SK-N-SH (cell line): ENCODE measurements at regions not wholly inside any gene's neighbourhood (a gene's known extent, or its start where the extent isn't known, plus 50 kb on each side); places are given as distances from the start of the nearest gene placed in this dataset.

Experiments
- CTCF ChIA-PET: fragments of 300-600, 350-600 bp; formaldehyde crosslinking; extraction: SDS; loops from one replicate; lab custom pipeline; 2021; lab: Yijun Ruan, JAX
- POLR2A ChIA-PET: fragments of 350-600 bp; sonication (Branson Sonifier 250); formaldehyde crosslinking; extraction: SDS; loops from one replicate; lab custom pipeline; 2020; ENCODE audit warnings: antibody characterized with exemption, inconsistent platforms; lab: Yijun Ruan, JAX
- DNase-seq: peaks from one replicate; pipeline ENCODE4 v3.0.0; 2012
- H2AFZ ChIP-seq: fragments of 200-600 bp; sonication (generic); 2 replicates; pipeline ENCODE4 v1.8.1; 2016; ENCODE audit warnings: antibody characterized with exemption, mild to moderate bottlenecking, low read depth
- H3F3A ChIP-seq: fragments of 200-600 bp; sonication (generic); replicated peaks from 2 replicates; pipeline ENCODE3; 2016; ENCODE audit warnings: antibody characterized with exemption, mild to moderate bottlenecking; ENCODE audit not compliant: insufficient read depth
- H3K27ac ChIP-seq, 2 experiments: fragments of 200-500 bp in 1 of 2; fragments of 200-600 bp in 1 of 2; sonication (Bioruptor generic) in 1 of 2; sonication (generic), shearing (Covaris generic) in 1 of 2; 2 replicates each; pipeline versions ENCODE4 v1.5.1 to v1.6.1; 2014 to 2016; ENCODE audit warnings: low read depth in 2 of 2, inconsistent platforms in 1 of 2, low read length in 1 of 2, mild to moderate bottlenecking in 1 of 2, mixed read lengths in 1 of 2
- H3K27me3 ChIP-seq: fragments of 200-600 bp; sonication (generic), shearing (Covaris generic); 2 replicates; pipeline ENCODE4 v1.6.1; 2016; ENCODE audit warnings: mixed run types; ENCODE audit not compliant: insufficient read depth
- H3K36me3 ChIP-seq, 2 experiments: fragments of 200-500 bp in 1 of 2; fragments of 200-600 bp in 1 of 2; sonication (Bioruptor generic) in 1 of 2; sonication (generic) in 1 of 2; replicated peaks in 1 of 2; 2 replicates each; pipeline versions ENCODE3 to v1.5.1; 2014 to 2016; ENCODE audit warnings: low read length in 1 of 2, mild to moderate bottlenecking in 1 of 2; ENCODE audit not compliant: insufficient read depth in 2 of 2, control insufficient read depth in 1 of 2
- H3K4me1 ChIP-seq, 2 experiments: fragments of 200-500 bp in 1 of 2; fragments of 200-600 bp in 1 of 2; sonication (Bioruptor generic) in 1 of 2; sonication (generic), shearing (Covaris generic) in 1 of 2; 2 replicates each; pipeline versions ENCODE4 v1.5.1 to v1.6.1; 2014 to 2016; ENCODE audit warnings: low read depth in 1 of 2, low read length in 1 of 2, mixed run types in 1 of 2; ENCODE audit not compliant: insufficient read depth in 2 of 2, control insufficient read depth in 1 of 2
- H3K4me2 ChIP-seq: fragments of 200-600 bp; sonication (generic), shearing (Covaris generic); 2 replicates; pipeline ENCODE4 v1.6.1; 2017; ENCODE audit warnings: mixed run types
- H3K4me3 ChIP-seq, 2 experiments: fragments of 200-500 bp in 1 of 2; fragments of 200-600 bp in 1 of 2; sonication (Bioruptor generic) in 1 of 2; sonication (generic), shearing (Covaris generic) in 1 of 2; 2 replicates each; pipeline versions ENCODE4 v1.5.1 to v1.8.1; 2014 to 2016; ENCODE audit warnings: low read depth in 2 of 2, inconsistent platforms in 1 of 2, low read length in 1 of 2, mild to moderate bottlenecking in 1 of 2, mixed read lengths in 1 of 2, moderate library complexity in 1 of 2
- H3K79me2 ChIP-seq: fragments of 200-600 bp; sonication (generic); 2 replicates; pipeline ENCODE4 v1.8.1; 2017; ENCODE audit warnings: mild to moderate bottlenecking; ENCODE audit not compliant: insufficient read depth
- H3K9ac ChIP-seq: fragments of 200-600 bp; sonication (generic); 2 replicates; pipeline ENCODE4 v1.6.1; 2017; ENCODE audit warnings: mixed run types
- H3K9me2 ChIP-seq: fragments of 200-600 bp; sonication (generic); 2 replicates; pipeline ENCODE4 v1.6.1; 2017; ENCODE audit warnings: mixed run types
- H3K9me3 ChIP-seq: fragments of 200-600 bp; sonication (generic); 2 replicates; pipeline ENCODE4 v1.6.1; 2017; ENCODE audit warnings: mixed run types, mild to moderate bottlenecking, moderate library complexity
- H4K20me1 ChIP-seq: fragments of 200-600 bp; sonication (generic); 2 replicates; pipeline ENCODE4 v1.6.1; 2017; ENCODE audit warnings: mild to moderate bottlenecking, mixed run types; ENCODE audit not compliant: insufficient read depth
- CHD2 ChIP-seq: fragments of 150-350 bp; IDR thresholded peaks from 2 replicates; pipeline ENCODE4 v1.6.1; 2018; ENCODE audit warnings: low read length; ENCODE audit not compliant: partially characterized antibody
- CTCF ChIP-seq: fragments of 200-600 bp; sonication (generic); IDR thresholded peaks from 2 replicates; pipeline ENCODE4 v1.6.1; 2017; ENCODE audit warnings: antibody characterized with exemption, mild to moderate bottlenecking, moderate library complexity
- ELF1 ChIP-seq: IDR thresholded peaks from 2 replicates; pipeline ENCODE4 v1.4.0; 2012
- FOSL2 ChIP-seq: IDR thresholded peaks from 2 replicates; pipeline ENCODE4 v1.4.0; 2012; ENCODE audit warnings: low read depth, mild to moderate bottlenecking, moderate library complexity, borderline replicate concordance
- FOXJ3 ChIP-seq: sonication (generic); formaldehyde crosslinking; IDR thresholded peaks from 2 replicates; pipeline ENCODE4 v1.5.1; 2020; ENCODE audit warnings: mild to moderate bottlenecking, missing genetic modification reagents
- FOXM1 ChIP-seq: IDR thresholded peaks from 2 replicates; pipeline ENCODE4 v1.4.0; 2012; ENCODE audit warnings: low read depth, mild to moderate bottlenecking
- GATA2 ChIP-seq: sonication (generic); formaldehyde crosslinking; IDR thresholded peaks from 2 replicates; pipeline ENCODE4 v1.5.0; 2020; ENCODE audit warnings: mild to moderate bottlenecking, missing genetic modification reagents
- IRF3 ChIP-seq: fragments of 150-350 bp; IDR thresholded peaks from 2 replicates; pipeline ENCODE4 v1.6.1; 2016; ENCODE audit warnings: mild to moderate bottlenecking, low read depth, low read length
- MAX ChIP-seq: IDR thresholded peaks from 2 replicates; pipeline ENCODE4 v1.4.0; 2012; ENCODE audit warnings: low read depth
- MEF2A ChIP-seq: IDR thresholded peaks from 2 replicates; pipeline ENCODE4 v1.4.0; 2012; ENCODE audit warnings: low read depth, borderline replicate concordance
- MXI1 ChIP-seq: IDR thresholded peaks from 2 replicates; pipeline ENCODE4 v1.6.1; 2012; ENCODE audit warnings: mild to moderate bottlenecking, low read depth, low read length, improper control_type of control experiment
- NRF1 ChIP-seq: IDR thresholded peaks from 2 replicates; pipeline ENCODE4 v1.6.1; 2012; ENCODE audit warnings: low read depth, mild to moderate bottlenecking, low read length
- RCOR1 ChIP-seq: fragments of 150-350 bp; IDR thresholded peaks from 2 replicates; pipeline ENCODE4 v1.6.1; 2017; ENCODE audit warnings: antibody characterized with exemption, low read length
- TCF12 ChIP-seq: IDR thresholded peaks from 2 replicates; pipeline ENCODE4 v1.4.0; 2012
- TEAD4 ChIP-seq: IDR thresholded peaks from 2 replicates; pipeline ENCODE4 v1.4.0; 2012; ENCODE audit warnings: mild to moderate bottlenecking, borderline replicate concordance; ENCODE audit not compliant: insufficient read depth
- USF2 ChIP-seq: fragments of 150-350 bp; IDR thresholded peaks from 2 replicates; pipeline ENCODE4 v1.6.1; 2017; ENCODE audit warnings: antibody characterized with exemption, low read length, low read depth, borderline replicate concordance
- YY1 ChIP-seq: IDR thresholded peaks from 2 replicates; pipeline ENCODE4 v1.4.0; 2012; ENCODE audit warnings: low read depth, mild to moderate bottlenecking
- WGBS: methylation state at CpG from one replicate; pipeline ENCODE4 v1.1.6; 2017; ENCODE audit warnings: low lambda C conversion rate; 5-methylcytosine and 5-hydroxymethylcytosine counted together

- TF ChIP-seq CHD2 = no peak
- TF ChIP-seq FOXM1 = no peak
- TF ChIP-seq GATA2 (CRISPR knock-in tag) = no peak
- TF ChIP-seq MEF2A = no peak
- TF ChIP-seq TCF12 = no peak
- TF ChIP-seq IRF3 = no peak
- TF ChIP-seq USF2 = no peak
- no peak for TF ChIP-seq MXI1
Measured at GRCh38 chr10:124279298-124279697, 139.4 kb downstream of the OAT start (continued).

- Histone ChIP-seq H2AFZ (no peak overlapping the region), H3K27ac (no peak overlapping the region), H3K36me3 (no peaks in the 10 kb centered on the region), H3K4me1 (peaks cover 0 to 5% of the 10 kb centered on the region in 2 experiments; a peak in 2 of 4 replicates), H3K79me2 (no peaks in the 10 kb centered on the region), H3K9me3 (0 out of 2 replicates have a peak, but pooled peaks cover 11% of the 10 kb centered on the region), H3K9ac (no peak overlapping the region), H3K4me2 (no peak overlapping the region), H3F3A (no peaks in the 10 kb centered on the region), H4K20me1 (no peaks in the 10 kb centered on the region), H3K27me3 (no peaks in the 10 kb centered on the region), H3K4me3 (no peak overlapping the region), H3K9me2 (no peaks in the 10 kb centered on the region)
- CTCF ChIA-PET = interaction anchor here (1.1 to 1.6 kb wide), 2 partner anchors 11 to 284 kb away, joined by 3 to 6 read pairs; no protein-coding TSS in a partner anchor
- 64% methylated on average over 5 of the region's 5 CpGs for whole genome bisulfite sequencing
- no peak for TF ChIP-seq TEAD4
- no peak for TF ChIP-seq FOSL2
- no peak for TF ChIP-seq MXI1
- no peak for TF ChIP-seq TCF12
- TF ChIP-seq GATA2 (CRISPR knock-in tag) = no peak
- no peak for TF ChIP-seq NRF1
- TF ChIP-seq ELF1 = no peak
- TF ChIP-seq YY1 = no peak
- TF ChIP-seq MAX = no peak
- TF ChIP-seq CTCF = no peak
- TF ChIP-seq CHD2 = no peak
- TF ChIP-seq FOXM1 = no peak
- no peak for TF ChIP-seq USF2
- no peak for TF ChIP-seq FOXJ3
- no peak for TF ChIP-seq MEF2A
- TF ChIP-seq RCOR1 = no peak
- DNase-seq = no peak
- POLR2A ChIA-PET = no interaction called here
Measured at GRCh38 chr10:124278356-124278755, 140.4 kb downstream of the OAT start.
